Activated CD4-positive, alpha-beta memory T cell treated with anti-CD3 and anti-CD28 coated beads for 36 hours (primary cell): ENCODE measurements at regions not wholly inside any gene's neighbourhood (a gene's known extent, or its start where the extent isn't known, plus 50 kb on each side); places are given as distances from the start of the nearest gene placed in this dataset.
"Not testable (repeated sequence)": the region's sequence is repeated elsewhere in the genome, so short reads cannot be mapped to it uniquely, and the experiment has no call there.

Experiments used
- CTCF ChIA-PET: fragments of 350-600 bp; sonication (Branson Sonifier 250); formaldehyde crosslinking; loops from one replicate; lab custom pipeline; 2021; ENCODE audit warnings: antibody characterized with exemption, inconsistent platforms; lab: Charles Lee
- POLR2A ChIA-PET: fragments of 350-600 bp; sonication (Branson Sonifier 250); formaldehyde crosslinking; loops from one replicate; lab custom pipeline; 2021; ENCODE audit warnings: antibody characterized with exemption; lab: Charles Lee
- DNase-seq: peaks from one replicate; pipeline ENCODE4 v3.0.0-alpha.2; 2020
- H3K27ac Mint-ChIP-seq: one replicate; pipeline ENCODE4 v1.8.0; 2021; ENCODE audit warnings: mixed read lengths
- H3K27me3 Mint-ChIP-seq: one replicate; pipeline ENCODE4 v1.8.0; 2021; ENCODE audit warnings: mixed read lengths
- H3K36me3 Mint-ChIP-seq: one replicate; pipeline ENCODE4 v1.8.0; 2021; ENCODE audit warnings: mixed read lengths
- H3K4me1 Mint-ChIP-seq: one replicate; pipeline ENCODE4 v1.8.0; 2021; ENCODE audit warnings: low read depth, mixed read lengths
- H3K4me3 Mint-ChIP-seq: one replicate; pipeline ENCODE4 v1.8.0; 2021; ENCODE audit warnings: mild to moderate bottlenecking, mixed read lengths
- H3K9me3 Mint-ChIP-seq: one replicate; pipeline ENCODE4 v1.8.0; 2021; ENCODE audit warnings: mixed read lengths
- intact Hi-C: fragments of 100-400 bp; cut with micrococcal nuclease; formaldehyde crosslinking; loops from one replicate; pipeline ENCODE4 v1.15.1; 2023

GRCh38 chr9:118677936-118678653, 691.1 kb downstream of the BRINP1 start:
- DNase-seq, H3K4me1 Mint-ChIP-seq, H3K36me3 Mint-ChIP-seq, CTCF ChIA-PET, intact Hi-C loops, H3K9me3 Mint-ChIP-seq, H3K27me3 Mint-ChIP-seq, POLR2A ChIA-PET, H3K4me3 Mint-ChIP-seq, H3K27ac Mint-ChIP-seq: not testable (repeated sequence)

- Mint-ChIP-seq H3K4me1 (no peaks in the 10 kb centered on the region), H3K36me3 (no peaks in the 10 kb centered on the region), H3K27ac (no peak overlapping the region), H3K4me3 (no peak overlapping the region), H3K9me3 (peaks cover 5% of the 10 kb centered on the region), H3K27me3 (no peaks in the 10 kb centered on the region)
- DNase-seq, result no peak
- intact Hi-C loops, result no loop called here
- CTCF ChIA-PET, result no interaction called here
- POLR2A ChIA-PET, result no interaction called here
Observed at GRCh38 chr9:118686959-118687358, 682.3 kb downstream of the BRINP1 start.

- Mint-ChIP-seq H3K36me3 (no peaks in the 10 kb centered on the region), H3K4me3 (no peak overlapping the region), H3K27ac (no peak overlapping the region), H3K4me1 (no peaks in the 10 kb centered on the region), H3K9me3 (peaks cover 8% of the 10 kb centered on the region), H3K27me3 (no peaks in the 10 kb centered on the region)
- DNase-seq, result no peak
- intact Hi-C loops, result no loop called here
- ChIA-PET POLR2A (no interaction called here), CTCF (no interaction called here)
Observed at GRCh38 chr9:118689280-118689679, 680.0 kb downstream of the BRINP1 start.

GRCh38 chr9:118692613-118693012, 676.6 kb downstream of the BRINP1 start:
- DNase-seq, result no peak
- intact Hi-C loops, result no loop called here
- Mint-ChIP-seq H3K4me1 (no peaks in the 10 kb centered on the region), H3K27ac (no peak overlapping the region), H3K36me3 (no peaks in the 10 kb centered on the region), H3K9me3 (peaks cover 8% of the 10 kb centered on the region), H3K27me3 (no peaks in the 10 kb centered on the region), H3K4me3 (no peak overlapping the region)
- POLR2A ChIA-PET, result no interaction called here
- CTCF ChIA-PET, result no interaction called here

- CTCF ChIA-PET, result no interaction called here
- Mint-ChIP-seq H3K27me3 (no peaks in the 10 kb centered on the region), H3K4me3 (no peak overlapping the region), H3K27ac (no peak overlapping the region), H3K4me1 (no peaks in the 10 kb centered on the region), H3K9me3 (peaks cover 7% of the 10 kb centered on the region), H3K36me3 (no peaks in the 10 kb centered on the region)
- no peak for DNase-seq
- intact Hi-C loops, result no loop called here
- POLR2A ChIA-PET, result no interaction called here
Observed at GRCh38 chr9:118693645-118694044, 675.6 kb downstream of the BRINP1 start.

GRCh38 chr9:118695249-118695648, 674.0 kb downstream of the BRINP1 start:
- H3K4me1 Mint-ChIP-seq, DNase-seq, intact Hi-C loops, H3K27ac Mint-ChIP-seq, H3K27me3 Mint-ChIP-seq, H3K4me3 Mint-ChIP-seq, H3K9me3 Mint-ChIP-seq, CTCF ChIA-PET, H3K36me3 Mint-ChIP-seq, POLR2A ChIA-PET: not testable (repeated sequence)

GRCh38 chr9:118701985-118702384, 667.2 kb downstream of the BRINP1 start:
- intact Hi-C loops, result no loop called here
- Mint-ChIP-seq H3K36me3 (no peaks in the 10 kb centered on the region), H3K27me3 (no peaks in the 10 kb centered on the region), H3K4me1 (no peaks in the 10 kb centered on the region), H3K9me3 (peaks cover 10% of the 10 kb centered on the region), H3K27ac (no peak overlapping the region), H3K4me3 (no peak overlapping the region)
- ChIA-PET POLR2A (no interaction called here), CTCF (no interaction called here)
- DNase-seq, result no peak

GRCh38 chr9:118711843-118712242, 657.4 kb downstream of the BRINP1 start:
- peaks cover 4% of the 10 kb centered on the region for H3K9me3 Mint-ChIP-seq
- no peaks in the 10 kb centered on the region for H3K36me3 Mint-ChIP-seq
- ChIA-PET POLR2A (no interaction called here), CTCF (no interaction called here)
- no peaks in the 10 kb centered on the region for H3K27me3 Mint-ChIP-seq
- H3K27ac Mint-ChIP-seq, result no peak overlapping the region
- H3K4me1 Mint-ChIP-seq, result no peaks in the 10 kb centered on the region
- intact Hi-C loops, result no loop called here
- no peak overlapping the region for H3K4me3 Mint-ChIP-seq
- DNase-seq, result no peak

GRCh38 chr9:118721276-118721675, 648.0 kb downstream of the BRINP1 start:
- intact Hi-C loops, result no loop called here
- Mint-ChIP-seq H3K9me3 (peaks cover 34% of the 10 kb centered on the region), H3K27me3 (no peaks in the 10 kb centered on the region), H3K27ac (no peak overlapping the region), H3K4me1 (no peaks in the 10 kb centered on the region), H3K36me3 (no peaks in the 10 kb centered on the region), H3K4me3 (no peak overlapping the region)
- POLR2A ChIA-PET, result no interaction called here
- CTCF ChIA-PET, result no interaction called here
- DNase-seq, result no peak

GRCh38 chr9:118721923-118722322, 647.3 kb downstream of the BRINP1 start:
- Mint-ChIP-seq H3K4me3 (no peak overlapping the region), H3K27me3 (no peaks in the 10 kb centered on the region), H3K9me3 (peaks cover 37% of the 10 kb centered on the region), H3K27ac (no peak overlapping the region), H3K4me1 (no peaks in the 10 kb centered on the region), H3K36me3 (no peaks in the 10 kb centered on the region)
- POLR2A ChIA-PET, result no interaction called here
- intact Hi-C loops, result no loop called here
- DNase-seq, result no peak
- CTCF ChIA-PET, result no interaction called here

GRCh38 chr9:118729981-118730380, 639.3 kb downstream of the BRINP1 start:
- ChIA-PET CTCF (no interaction called here), POLR2A (no interaction called here)
- no peak overlapping the region for H3K27ac Mint-ChIP-seq
- H3K9me3 Mint-ChIP-seq, result peaks cover 20% of the 10 kb centered on the region
- no peaks in the 10 kb centered on the region for H3K4me1 Mint-ChIP-seq
- DNase-seq, result no peak
- no peaks in the 10 kb centered on the region for H3K36me3 Mint-ChIP-seq
- H3K4me3 Mint-ChIP-seq, result no peak overlapping the region
- intact Hi-C loops, result no loop called here
- no peaks in the 10 kb centered on the region for H3K27me3 Mint-ChIP-seq

GRCh38 chr9:118732998-118733397, 636.2 kb downstream of the BRINP1 start:
- Mint-ChIP-seq H3K9me3 (peaks cover 31% of the 10 kb centered on the region), H3K4me1 (no peaks in the 10 kb centered on the region), H3K27me3 (no peaks in the 10 kb centered on the region), H3K36me3 (no peaks in the 10 kb centered on the region), H3K27ac (no peak overlapping the region), H3K4me3 (no peak overlapping the region)
- DNase-seq, result no peak
- ChIA-PET CTCF (no interaction called here), POLR2A (no interaction called here)
- intact Hi-C loops, result no loop called here

GRCh38 chr9:118734696-118735095, 634.5 kb downstream of the BRINP1 start:
- intact Hi-C loops, result no loop called here
- ChIA-PET CTCF (no interaction called here), POLR2A (no interaction called here)
- Mint-ChIP-seq H3K27me3 (no peaks in the 10 kb centered on the region), H3K4me3 (no peak overlapping the region), H3K27ac (no peak overlapping the region), H3K4me1 (no peaks in the 10 kb centered on the region), H3K36me3 (no peaks in the 10 kb centered on the region), H3K9me3 (peaks cover 31% of the 10 kb centered on the region)
- DNase-seq, result no peak
